ENCODE measurements at regions not wholly inside any gene's neighbourhood (a gene's known extent, or its start where the extent isn't known, plus 50 kb on each side); places are given as distances from the start of the nearest gene placed in this dataset.

DNA sequence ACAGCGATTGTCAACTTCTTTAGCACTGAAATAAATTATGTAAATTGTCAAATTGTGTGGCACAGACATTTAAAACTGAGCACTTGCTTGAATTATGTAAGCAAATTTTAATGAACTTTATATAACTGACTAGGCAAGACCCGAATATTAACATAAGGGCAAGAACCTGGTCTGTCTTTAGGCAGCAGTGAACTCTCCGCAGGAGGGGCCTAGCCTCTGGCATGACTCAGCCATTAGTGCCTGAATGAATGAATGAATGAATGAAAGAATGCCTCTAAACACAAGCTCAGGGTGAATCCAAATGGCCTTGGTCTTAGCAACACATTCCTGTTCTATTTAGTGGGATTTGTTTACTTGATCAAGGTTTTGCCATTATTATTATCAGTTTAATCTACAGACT is 654.7 kb upstream of the ARGLU1 start:
- no peak for DNase-seq

GRCh38 chr13:107220245-107220644 is 652.3 kb upstream of the ARGLU1 start:
- no peak for DNase-seq

GRCh38 chr13:107217251-107217650 is 649.3 kb upstream of the ARGLU1 start:
- DNase-seq, result no peak

- DNase-seq, result no peak
Measured at GRCh38 chr13:107216046-107216755, 648.3 kb upstream of the ARGLU1 start.

DNA sequence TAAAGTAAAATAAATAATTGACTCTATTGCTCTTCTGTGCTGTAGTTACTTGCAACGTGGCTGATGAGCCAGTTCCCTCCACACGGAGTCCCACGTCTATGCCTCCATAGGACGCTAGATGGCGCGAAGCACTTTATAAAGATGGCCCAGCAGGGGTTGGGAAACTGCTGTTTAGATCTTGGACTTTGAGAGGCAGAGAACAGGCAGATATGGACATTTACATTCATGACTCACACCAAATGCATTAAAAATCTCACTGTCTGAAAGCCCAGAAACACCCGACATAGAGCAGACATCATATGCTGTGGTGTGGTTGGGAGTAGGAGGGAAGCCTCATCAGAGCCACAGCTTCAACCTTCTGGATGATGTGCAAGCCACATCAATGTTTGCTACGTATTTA is 643.1 kb upstream of the ARGLU1 start:
- peak; percentile 95 for DNase-seq

DNA sequence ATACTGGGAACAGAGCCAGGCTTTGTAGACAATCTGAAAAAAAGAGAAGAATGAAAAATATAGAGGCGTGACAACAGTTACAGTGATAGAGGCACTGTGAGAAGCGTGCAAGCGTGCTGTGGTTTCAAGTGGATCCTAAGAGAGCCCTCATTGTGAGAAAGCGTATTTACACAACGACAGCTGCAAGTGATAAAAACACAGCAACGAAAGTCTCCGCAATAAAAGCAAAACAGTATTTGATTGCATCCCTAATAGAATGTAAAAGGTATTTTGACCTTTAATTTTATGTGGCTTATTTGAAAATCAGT is 642.7 kb upstream of the ARGLU1 start:
- peak; percentile 95 for DNase-seq

DNA sequence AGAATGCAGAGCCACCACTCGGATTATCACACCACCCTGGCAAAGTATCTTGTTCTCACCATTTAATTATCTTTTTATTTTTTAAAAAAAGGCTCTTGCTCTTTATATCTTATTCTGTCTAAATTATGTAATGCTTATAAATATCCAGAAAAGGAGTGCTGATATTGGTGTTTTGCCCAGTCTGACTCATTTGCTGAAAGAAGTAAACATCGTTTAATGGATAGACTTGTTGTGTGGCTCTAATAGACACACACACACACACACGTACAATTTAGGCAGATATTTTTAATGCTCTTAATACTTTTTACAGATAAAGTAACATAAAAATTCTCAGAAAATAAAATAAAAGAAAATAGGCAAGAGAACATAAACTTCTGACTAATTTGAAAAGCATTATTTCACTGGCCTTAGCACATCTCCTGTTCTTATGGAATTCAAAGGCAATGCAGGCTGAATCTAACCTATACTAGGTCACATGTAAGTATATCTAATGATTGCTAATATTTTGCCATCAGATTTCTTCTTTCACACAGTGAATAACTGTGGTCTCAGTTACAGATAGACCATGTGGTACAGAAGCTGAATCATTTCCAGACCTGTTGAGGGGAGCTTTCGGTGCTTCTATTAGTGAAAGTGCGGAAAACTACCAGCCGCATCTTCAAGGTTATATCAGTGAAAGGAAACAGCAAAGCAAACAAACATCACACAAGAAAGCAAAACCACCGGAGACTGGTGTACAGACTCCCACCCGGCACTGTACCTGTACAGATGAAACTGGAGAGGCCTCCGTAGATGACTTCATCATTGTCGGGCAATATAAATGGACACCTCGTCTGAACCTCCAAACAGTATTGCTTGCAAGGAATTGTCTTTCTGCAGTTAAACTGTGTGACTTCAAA is 642.1 kb upstream of the ARGLU1 start:
- no peak for DNase-seq

DNA sequence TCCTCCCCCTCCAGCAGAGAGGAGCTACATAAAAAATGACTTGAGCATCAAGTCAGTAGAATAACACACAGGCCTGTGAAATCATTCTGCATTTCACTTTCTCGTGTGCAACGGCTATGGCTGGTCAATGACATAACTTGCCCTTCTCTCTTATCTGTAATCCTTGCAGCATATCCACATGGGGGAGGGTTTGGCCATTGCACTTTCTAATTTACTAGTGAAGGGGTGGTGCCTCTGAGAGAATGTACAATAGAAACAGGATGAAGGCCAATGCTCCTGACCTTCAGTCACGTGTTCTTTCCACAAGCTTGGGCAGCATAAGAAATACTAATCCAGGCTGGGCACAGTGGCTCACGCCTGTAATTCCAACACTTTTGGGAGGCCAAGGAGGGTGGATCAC is 641.0 kb upstream of the ARGLU1 start:
- DNase-seq, result no peak

- DNase-seq, result peak; percentile 54
Measured at GRCh38 chr13:107205318-107206104, 637.6 kb upstream of the ARGLU1 start.

DNA sequence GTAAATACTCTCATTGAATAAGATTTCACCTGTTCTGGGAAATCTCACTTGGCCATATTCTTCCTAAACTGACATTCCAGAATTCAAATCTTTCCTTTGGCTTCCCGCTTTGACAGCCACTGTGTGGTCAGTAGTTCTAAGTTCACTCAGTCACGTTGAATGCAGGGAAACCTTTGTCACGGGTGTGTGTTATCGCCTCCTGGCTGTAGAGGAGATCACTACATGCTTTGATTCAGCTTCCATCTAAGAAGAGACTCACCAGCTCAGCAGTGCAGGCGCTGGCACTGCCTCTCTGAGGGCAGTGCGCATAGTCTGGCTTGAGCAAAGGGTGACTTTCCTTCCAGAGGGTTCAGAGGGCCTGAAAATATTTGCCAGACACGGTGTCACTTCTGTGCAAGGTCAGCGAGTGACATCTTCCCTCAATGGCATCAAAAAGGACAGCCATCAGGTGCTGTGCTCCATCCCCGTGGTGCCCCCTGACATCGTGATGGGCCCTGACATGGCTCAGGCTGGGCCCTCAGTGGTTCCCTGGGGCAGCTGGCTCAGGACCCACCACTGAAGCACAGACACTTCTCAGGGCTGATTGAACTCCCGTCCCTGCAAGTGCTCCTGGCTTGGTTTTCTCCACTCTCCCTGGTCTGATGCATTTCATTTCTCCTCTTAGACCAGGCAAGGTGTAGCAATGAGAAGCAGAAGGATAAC is 635.4 kb upstream of the ARGLU1 start:
- no peak for DNase-seq

- DNase-seq, result no peak
Measured at GRCh38 chr13:107202371-107203023, 634.6 kb upstream of the ARGLU1 start.

GRCh38 chr13:107200491-107200890 is 632.6 kb upstream of the ARGLU1 start:
- no peak for DNase-seq

GRCh38 chr13:107192289-107192688 is 624.4 kb upstream of the ARGLU1 start:
- no peak for DNase-seq

GRCh38 chr13:107190065-107190464 is 622.1 kb upstream of the ARGLU1 start:
- no peak for DNase-seq

DNA sequence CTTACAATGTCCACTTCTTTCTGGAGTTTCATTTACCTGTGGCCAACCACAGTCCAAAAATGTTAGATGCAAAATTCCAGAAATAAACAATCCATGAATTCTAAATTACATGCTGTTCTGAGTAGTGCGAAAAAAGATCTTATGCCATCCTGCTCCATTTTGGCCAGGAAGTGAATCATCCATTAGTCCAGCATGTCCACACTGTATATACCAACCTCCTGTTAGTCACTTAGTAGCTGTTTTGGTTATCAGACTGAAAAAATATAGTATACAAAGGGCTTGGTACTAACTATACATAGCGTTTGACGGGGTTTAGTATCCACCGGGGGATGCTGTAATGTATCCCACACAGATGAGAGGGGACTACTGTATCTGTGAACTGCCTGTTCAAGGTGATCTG is 618.0 kb upstream of the ARGLU1 start:
- DNase-seq, result no peak

DNA sequence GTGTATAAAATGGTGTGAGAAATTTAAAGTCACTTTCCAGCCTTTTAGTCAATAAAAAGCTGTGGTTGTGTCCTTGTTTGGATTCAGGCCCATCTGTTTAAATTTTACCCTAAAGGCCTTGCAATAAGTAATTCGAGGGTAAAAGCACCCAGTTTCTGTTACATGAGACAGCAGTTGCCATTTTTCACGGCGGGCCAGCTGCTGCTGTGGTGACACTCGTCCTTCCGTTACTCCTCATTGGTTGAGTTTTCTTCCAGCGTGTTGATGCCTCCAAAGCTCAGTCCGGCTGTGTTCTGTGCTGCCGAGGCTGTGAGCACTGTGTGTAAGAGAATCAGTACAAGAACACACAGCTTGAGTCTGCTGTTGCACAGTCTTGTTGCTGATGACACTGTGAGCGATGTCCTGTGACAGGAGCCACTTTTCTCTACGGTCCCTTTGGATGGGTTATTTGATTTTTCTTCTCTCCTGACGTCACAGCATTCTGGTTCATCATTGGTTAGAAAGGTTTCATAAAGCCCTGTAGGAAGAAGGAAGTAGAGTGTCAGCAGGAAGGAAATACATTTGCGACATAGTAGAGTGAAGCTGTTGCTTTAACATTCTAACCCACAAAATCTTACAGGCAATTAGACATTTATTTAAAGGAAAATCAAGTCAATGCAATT is 602.5 kb upstream of the ARGLU1 start:
- no peak for DNase-seq

- no peak for DNase-seq
Measured at GRCh38 chr13:107157271-107157670, 589.3 kb upstream of the ARGLU1 start.

DNA sequence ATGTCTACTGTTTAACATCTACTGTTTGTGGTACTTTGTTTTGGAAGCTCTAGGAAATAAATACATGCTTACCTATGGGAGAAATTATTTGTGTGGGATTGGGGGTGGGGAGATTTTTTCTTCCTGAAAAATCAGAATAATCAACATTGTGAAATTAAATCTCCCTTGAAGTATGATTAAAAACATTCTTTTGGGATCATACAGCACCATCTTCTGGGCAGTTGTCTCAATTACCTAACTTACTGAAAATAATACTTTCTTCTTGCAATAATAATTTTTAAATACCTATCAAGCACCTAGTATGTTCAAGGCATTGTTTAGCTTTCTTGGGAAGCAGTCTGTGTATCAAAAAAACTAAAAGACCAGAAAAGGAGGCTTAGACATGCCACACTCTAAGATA is 576.5 kb upstream of the ARGLU1 start:
- DNase-seq, result no peak

- DNase-seq, result no peak
Measured at GRCh38 chr13:107141767-107142166, 573.8 kb upstream of the ARGLU1 start.

GRCh38 chr13:107139006-107139405 is 571.1 kb upstream of the ARGLU1 start:
- no peak for DNase-seq

GRCh38 chr13:107138486-107138885 is 570.5 kb upstream of the ARGLU1 start:
- no peak for DNase-seq

DNA sequence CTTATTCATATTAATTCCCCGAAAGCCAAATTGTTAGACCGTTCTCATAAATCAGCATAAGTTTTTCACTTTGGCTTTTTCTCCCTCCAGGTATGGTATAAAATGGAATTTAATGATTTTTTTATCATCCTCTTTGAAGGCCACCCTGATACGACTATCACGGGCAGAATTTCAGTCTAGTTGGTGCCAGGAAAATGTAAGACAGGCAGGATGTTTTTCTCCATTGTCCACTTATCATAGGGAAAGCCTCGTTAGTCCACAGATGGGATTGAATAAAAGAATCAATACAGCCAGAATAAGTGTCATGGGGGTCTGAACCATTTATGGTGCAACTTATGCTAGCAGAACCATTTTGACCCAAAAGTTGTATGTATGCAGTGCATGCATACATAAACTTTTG is 566.0 kb upstream of the ARGLU1 start:
- DNase-seq, result no peak

Data from NCI-H1436 treated with DMSO at 0.1 percent for 48 hours (cell line).